Astrocyte of the cerebellum (primary cell): ENCODE measurements at regions not wholly inside any gene's neighbourhood (a gene's known extent, or its start where the extent isn't known, plus 50 kb on each side); places are given as distances from the start of the nearest gene placed in this dataset.

Experiments used
- DNase-seq: peaks from one replicate; pipeline ENCODE4 v3.0.0-alpha.2; 2011; ENCODE audit warnings: low read depth
- H3K4me3 ChIP-seq: 2 replicates; pipeline ENCODE4 v1.5.1; 2011; ENCODE audit warnings: mild to moderate bottlenecking, low read depth, low read length, moderate library complexity
- in situ Hi-C: cut with HindIII; loops from 2 replicates; pipeline ENCODE4 v1.10.0; 2017; ENCODE audit warnings: low sequenced_read_pairs
- TF ChIP-seq, protein P1 (sequence below): IDR thresholded peaks from 2 replicates; pipeline ENCODE4 v1.5.1; 2012; ENCODE audit warnings: low read length, low read depth, moderate library complexity, mild to moderate bottlenecking; ENCODE audit errors: missing control alignments

DNA sequence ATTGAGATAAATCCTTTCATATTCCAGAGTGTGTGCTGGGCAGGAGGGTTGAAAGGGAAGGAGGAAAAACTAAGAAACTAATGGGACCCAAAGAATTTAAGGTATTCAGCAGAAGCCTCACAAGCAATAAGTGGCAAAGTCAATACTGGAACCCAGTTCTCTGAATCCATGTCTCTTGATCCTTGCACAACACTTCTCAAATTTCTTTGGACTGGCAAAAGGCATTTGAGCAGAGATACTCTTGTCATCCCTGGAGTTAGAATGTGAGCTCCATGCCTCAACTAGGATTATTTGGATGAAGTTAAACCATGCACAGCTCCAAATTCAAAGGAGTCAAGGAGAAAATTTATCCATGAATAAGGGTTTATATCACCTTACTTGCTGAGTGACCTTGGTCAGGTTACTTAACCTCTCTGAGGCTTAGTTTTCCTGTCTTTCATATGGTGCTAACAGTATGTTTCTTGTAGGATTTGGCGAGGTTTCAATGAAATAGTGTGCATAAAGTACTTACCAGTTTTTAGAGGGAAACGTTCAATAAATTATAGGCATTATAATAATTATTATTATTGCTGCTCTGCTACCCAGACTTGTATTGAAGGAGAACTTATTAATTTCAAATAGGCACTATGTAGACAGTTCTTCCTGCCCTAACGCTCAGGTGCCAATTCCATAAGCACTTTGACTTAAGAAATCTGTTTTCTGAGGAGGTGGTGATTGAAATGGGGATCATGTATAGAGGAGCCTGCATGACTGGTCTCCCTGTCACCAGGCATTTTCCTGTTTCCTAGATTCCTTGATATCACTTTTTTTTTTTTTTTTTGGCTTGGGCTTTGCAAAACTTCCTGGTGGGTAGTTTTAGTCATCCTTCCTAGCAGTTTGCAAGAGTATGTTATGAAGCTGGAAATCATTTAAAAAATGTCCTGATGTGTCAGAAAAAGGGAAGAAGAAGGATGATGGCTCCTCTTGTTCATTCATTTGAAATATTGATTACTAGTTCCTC is 125.0 kb upstream of the JUN start:
- TF ChIP-seq, protein P1, sequence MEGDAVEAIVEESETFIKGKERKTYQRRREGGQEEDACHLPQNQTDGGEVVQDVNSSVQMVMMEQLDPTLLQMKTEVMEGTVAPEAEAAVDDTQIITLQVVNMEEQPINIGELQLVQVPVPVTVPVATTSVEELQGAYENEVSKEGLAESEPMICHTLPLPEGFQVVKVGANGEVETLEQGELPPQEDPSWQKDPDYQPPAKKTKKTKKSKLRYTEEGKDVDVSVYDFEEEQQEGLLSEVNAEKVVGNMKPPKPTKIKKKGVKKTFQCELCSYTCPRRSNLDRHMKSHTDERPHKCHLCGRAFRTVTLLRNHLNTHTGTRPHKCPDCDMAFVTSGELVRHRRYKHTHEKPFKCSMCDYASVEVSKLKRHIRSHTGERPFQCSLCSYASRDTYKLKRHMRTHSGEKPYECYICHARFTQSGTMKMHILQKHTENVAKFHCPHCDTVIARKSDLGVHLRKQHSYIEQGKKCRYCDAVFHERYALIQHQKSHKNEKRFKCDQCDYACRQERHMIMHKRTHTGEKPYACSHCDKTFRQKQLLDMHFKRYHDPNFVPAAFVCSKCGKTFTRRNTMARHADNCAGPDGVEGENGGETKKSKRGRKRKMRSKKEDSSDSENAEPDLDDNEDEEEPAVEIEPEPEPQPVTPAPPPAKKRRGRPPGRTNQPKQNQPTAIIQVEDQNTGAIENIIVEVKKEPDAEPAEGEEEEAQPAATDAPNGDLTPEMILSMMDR = no peak
- DNase-seq = no peak
- in situ Hi-C loops = no loop called here
- H3K4me3 ChIP-seq = no peak overlapping the region

DNA sequence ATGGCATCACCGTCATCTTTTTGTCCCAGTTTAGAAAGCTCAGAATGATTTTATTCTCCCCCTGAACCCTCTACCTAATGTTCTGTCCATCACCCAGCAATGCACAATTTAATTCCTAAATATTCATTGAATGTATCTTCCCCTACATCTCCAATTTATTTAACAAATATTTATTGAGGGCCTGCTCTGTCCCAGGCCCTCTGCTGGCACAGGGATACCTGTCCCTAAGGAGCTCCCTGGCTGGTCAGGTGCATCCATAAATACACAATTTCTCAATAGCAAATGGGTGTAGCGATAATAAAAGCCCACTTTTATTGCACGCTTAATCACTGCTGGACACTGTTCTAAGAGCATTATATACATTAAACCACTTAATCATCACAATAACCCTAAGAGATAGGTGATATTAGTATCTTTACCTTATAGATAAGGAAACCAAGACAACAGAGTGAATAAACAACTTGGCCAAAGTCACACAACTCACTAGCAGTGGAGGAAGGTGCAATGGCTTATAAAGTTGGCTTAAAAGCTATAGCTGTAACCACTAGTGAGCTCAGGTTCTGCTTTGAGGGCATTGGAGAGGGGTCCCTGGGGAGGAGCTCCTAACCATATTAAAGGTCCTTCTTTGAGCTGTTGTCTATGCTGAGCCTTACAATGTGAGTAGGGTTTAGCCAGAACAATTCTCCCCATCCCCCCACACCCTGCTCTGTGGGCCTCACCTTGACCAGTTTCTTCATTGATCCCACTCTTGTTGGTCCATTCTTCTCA is 126.3 kb upstream of the JUN start:
- no peak overlapping the region for H3K4me3 ChIP-seq
- no peak for DNase-seq
- in situ Hi-C loops = loop anchor here (5.0 kb wide), 1 partner anchor 107 kb away; no protein-coding TSS in a partner anchor
- TF ChIP-seq, protein P1 = no peak

DNA sequence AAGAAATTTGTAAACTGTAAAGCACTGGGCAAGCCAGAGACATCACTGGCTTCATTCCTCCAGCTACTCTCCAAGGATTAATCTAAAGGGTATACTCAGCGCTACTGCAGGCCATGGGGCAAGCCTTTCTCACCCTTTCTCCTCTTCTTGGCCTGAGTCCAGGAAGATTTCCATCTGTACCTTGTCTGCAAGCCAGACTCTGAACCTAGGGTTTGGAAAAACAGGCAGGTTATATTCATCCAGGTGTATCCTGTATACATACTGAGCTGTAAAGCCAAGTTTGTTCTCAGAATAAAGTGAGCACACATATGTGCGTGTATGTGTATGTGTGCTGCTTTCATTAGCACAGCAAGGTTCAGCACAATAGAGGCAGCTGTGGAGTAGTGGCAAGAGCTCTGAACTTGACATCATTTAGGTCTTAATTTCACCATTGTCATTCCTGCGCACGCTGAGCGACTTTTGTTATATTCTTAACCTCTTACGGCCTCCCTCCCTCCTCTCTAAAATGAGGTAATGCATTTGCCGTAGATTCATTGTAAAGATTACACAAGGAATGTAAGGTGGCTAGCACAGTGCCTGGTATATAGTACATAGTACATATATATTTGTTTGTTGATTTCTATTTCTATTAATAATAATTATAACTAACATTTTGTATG is 128.1 kb upstream of the JUN start:
- no peak for DNase-seq
- no peak overlapping the region for H3K4me3 ChIP-seq
- TF ChIP-seq, protein P1 = no peak
- in situ Hi-C loops = loop anchor here (5.0 kb wide), 1 partner anchor 105 kb away; no protein-coding TSS in a partner anchor

DNA sequence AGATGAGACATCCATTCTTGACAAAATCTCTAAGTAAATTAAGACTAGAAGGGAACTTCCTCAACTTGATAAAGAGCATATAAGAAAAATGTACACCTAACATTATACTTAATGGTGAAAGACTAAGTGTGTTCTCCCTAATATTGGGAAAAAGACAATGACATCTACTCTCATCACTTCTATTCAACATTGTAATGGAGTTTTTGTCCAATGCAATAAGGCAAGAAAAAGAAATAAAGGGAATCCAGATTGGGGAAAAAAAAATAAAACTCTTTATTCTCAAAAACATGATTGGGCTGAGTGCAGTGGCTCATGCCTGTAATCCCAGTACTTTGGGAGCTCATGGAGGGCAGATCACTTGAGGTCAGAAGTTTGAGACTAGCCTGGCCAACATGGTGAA is 131.1 kb upstream of the JUN start:
- in situ Hi-C loops = loop anchor here (5.0 kb wide), 1 partner anchor 102 kb away; no protein-coding TSS in a partner anchor

DNA sequence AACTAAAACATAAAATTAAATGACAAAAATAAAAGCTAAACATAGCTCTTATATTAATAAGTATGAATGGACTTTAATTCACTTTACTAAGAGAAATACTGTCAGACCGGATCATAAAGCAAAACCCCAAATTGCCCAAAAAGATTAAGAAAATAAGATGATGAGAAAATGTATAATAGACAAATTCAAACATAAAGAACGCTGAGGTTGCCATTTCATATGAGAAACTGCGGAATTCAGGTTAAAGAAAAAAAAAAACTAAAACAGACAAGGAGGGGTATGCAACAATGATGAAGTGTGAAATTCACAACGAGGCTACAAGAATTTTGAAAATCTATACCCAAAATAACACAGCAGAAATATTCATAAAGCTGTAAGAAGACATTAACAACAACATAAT is 133.6 kb upstream of the JUN start:
- TF ChIP-seq, protein P1 = no peak
- H3K4me3 ChIP-seq = no peak overlapping the region
- in situ Hi-C loops = no loop called here
- DNase-seq = no peak

More for the DNA sequence above, 131.1 kb upstream of the JUN start:
- no peak for DNase-seq
- H3K4me3 ChIP-seq = no peak overlapping the region
- TF ChIP-seq, protein P1 = no peak
